Ishikawa (cell line): ENCODE measurements at regions not wholly inside any gene's neighbourhood (a gene's known extent, or its start where the extent isn't known, plus 50 kb on each side); places are given as distances from the start of the nearest gene placed in this dataset.

Experiments
- CEBPB ChIP-seq: IDR thresholded peaks from 2 replicates; pipeline ENCODE4 v1.6.1; 2012
- MAX ChIP-seq: IDR thresholded peaks from 2 replicates; pipeline ENCODE4 v1.6.1; 2012
- NFIC ChIP-seq: IDR thresholded peaks from 2 replicates; pipeline ENCODE4 v1.6.1; 2012
- TF ChIP-seq, protein P1 (sequence below): IDR thresholded peaks from 2 replicates; pipeline ENCODE4 v1.6.1; 2012

GRCh38 chr14:76271041-76271755 lies 104.7 kb upstream of the ESRRB start:
- TF ChIP-seq NFIC (no peak), CEBPB (no peak), MAX (no peak)
- TF ChIP-seq, protein P1, sequence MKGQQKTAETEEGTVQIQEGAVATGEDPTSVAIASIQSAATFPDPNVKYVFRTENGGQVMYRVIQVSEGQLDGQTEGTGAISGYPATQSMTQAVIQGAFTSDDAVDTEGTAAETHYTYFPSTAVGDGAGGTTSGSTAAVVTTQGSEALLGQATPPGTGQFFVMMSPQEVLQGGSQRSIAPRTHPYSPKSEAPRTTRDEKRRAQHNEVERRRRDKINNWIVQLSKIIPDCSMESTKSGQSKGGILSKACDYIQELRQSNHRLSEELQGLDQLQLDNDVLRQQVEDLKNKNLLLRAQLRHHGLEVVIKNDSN: no peak
